ENCODE measurements at regions not wholly inside any gene's neighbourhood (a gene's known extent, or its start where the extent isn't known, plus 50 kb on each side); places are given as distances from the start of the nearest gene placed in this dataset.
A peak's percentile ranks its signal among the peaks of the same experiment; 100 is the strongest.

GRCh38 chr9:89807682-89808075 lies 202.9 kb downstream of the GADD45G start:
- DNase-seq (ENCODE audit: missing footprints): no peak
- intact Hi-C loops (cut with DNase I): loop anchor here (10.0 kb wide), 1 partner anchor 107 kb away; no protein-coding TSS in a partner anchor
- ATAC-seq: no peak

DNA sequence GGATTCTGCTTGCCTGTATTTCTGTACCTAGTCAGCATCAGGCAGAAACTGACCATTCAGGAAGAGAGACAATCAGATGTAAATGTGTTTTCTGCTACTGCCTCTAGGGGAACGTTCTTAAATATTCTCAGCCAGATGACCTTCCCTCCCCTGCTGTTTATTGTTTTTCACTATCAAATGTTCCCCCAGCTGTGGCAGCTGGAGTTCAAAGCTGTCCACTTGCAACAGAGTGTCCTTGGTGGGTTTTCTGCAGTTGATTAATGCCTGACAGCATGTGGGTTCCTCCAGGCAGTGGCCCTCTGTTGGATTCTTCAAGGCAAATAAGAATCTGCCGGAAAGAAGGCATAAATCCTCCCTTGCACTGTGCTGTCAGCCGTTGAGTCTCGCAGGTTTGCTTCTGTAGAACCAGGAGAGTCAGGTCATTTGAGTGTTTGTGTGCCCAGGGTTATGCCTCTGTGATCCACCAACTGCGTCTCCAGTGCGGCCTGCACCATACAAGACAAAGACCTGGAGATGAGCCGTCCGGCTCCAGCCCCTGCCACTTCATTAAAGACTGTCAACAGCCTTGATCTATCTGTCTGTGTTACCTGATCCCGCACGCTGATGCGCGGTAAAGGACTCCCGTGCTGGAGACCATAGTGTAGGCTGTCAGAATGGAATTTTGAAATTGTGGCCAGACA lies 203.4 kb downstream of the GADD45G start:
- intact Hi-C loops (cut with DNase I): loop anchor here (10.0 kb wide), 1 partner anchor 107 kb away; no protein-coding TSS in a partner anchor

DNA sequence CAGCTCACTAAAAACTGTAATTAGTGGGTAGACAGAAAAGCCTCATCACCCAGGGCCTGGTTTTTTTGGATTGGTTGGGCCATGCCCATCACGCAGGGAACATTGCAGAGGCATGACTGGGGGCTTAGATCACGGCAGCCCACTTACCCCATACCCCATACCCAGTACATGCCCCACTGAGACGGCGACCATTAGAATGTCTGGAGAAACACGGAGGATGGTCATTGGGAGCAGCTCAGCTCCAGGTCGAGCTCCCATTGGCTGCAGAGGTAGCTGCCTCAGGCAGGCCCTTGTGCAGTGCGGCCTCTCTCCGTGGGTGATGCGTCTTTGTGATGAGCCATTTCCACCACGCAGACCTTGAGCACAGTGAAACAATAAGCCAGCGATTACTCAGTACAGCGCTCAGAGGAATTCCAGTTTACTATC lies 204.0 kb downstream of the GADD45G start:
- intact Hi-C loops (cut with DNase I): loop anchor here (10.0 kb wide), 1 partner anchor 106 kb away; no protein-coding TSS in a partner anchor
- DNase-seq (ENCODE audit: missing footprints) (no peak), ATAC-seq (no peak)

More for the DNA sequence above, 203.4 kb downstream of the GADD45G start:
- DNase-seq (ENCODE audit: missing footprints) (no peak), ATAC-seq (no peak)

GRCh38 chr9:89810431-89810830 lies 205.6 kb downstream of the GADD45G start:
- no peak for DNase-seq (ENCODE audit: missing footprints)
- ATAC-seq: no peak
- intact Hi-C loops (cut with DNase I): loop anchor here (2.0 kb wide), 1 partner anchor 60 kb away; no protein-coding TSS in a partner anchor

GRCh38 chr9:89811356-89811755 lies 206.5 kb downstream of the GADD45G start:
- ATAC-seq: no peak
- intact Hi-C loops (cut with DNase I): loop anchor here (2.0 kb wide), 1 partner anchor 59 kb away; no protein-coding TSS in a partner anchor
- no peak for DNase-seq (ENCODE audit: missing footprints)

GRCh38 chr9:89811886-89812450 lies 207.2 kb downstream of the GADD45G start:
- ATAC-seq (no peak), DNase-seq (ENCODE audit: missing footprints) (no peak)
- intact Hi-C loops (cut with DNase I): loop anchor here (2.0 kb wide), 1 partner anchor 59 kb away; no protein-coding TSS in a partner anchor

DNA sequence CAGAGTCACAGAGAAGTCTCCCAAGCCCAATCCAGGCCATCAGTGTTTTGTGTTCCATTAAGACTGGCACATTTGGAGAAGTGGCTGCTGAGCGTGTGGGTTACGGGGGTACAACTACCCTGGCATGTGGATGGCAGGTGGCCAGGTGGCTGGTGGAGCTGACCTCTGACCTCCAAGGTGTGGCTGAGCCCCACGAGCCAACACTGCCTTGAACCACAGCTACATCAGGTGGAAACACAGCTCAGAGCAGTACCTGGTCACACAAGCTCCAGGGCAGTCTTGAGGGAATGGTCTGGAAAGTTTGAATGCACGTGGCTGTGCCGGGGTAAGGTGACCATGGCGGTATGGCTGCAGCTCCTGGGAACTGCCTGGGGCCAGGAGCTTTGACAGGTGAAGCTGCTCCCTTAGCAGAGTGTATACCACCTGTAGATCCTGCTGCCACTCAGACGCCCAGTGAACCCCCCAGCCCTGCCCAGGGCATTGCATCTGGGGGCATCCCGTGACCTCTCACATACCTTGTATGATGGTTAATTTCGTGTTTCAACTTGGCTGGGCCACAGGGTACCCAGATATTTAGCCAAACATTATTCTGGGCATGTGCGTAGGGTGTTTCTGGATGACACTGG lies 207.9 kb downstream of the GADD45G start:
- intact Hi-C loops (cut with DNase I): no loop called here
- DNase-seq (ENCODE audit: missing footprints): no peak
- ATAC-seq: no peak

- intact Hi-C loops (cut with DNase I): no loop called here
- ATAC-seq (no peak), DNase-seq (ENCODE audit: missing footprints) (no peak)
These were observed 208.7 kb downstream of the GADD45G start for GRCh38 chr9:89813482-89813881.

DNA sequence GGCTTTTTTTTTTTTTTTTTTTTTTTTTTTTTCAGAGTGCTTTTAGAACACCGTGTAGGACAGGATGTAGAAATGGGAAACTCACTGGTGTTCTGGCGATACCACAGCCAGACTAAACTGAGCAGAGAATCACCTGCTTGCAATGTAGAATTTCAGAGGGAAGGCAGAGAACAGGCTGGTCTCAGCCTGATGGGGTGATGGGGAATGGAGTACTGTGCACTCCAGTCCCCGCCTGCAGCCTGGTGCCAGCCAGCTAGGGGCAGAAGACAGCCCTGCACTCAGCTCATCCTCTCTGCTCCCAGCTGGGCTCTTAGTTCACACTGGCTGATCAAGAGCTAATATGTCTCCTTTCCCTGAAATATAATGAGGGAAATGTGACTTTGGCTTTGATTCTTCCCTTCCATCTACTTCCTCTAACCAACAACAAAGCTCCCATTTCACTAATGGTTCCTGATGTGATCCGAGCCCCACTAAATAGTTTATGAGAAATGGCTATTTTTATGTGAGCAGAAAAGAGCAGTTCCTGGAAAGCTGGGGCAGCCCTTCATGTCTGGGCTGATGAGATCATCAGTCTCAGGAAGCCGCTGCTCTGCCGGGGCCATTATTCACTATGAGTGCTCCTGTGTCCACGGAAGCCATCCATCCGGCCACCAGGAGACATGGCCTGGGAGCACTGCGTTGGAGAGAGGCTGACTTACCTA lies 209.7 kb downstream of the GADD45G start:
- intact Hi-C loops (cut with DNase I): no loop called here
- DNase-seq (ENCODE audit: missing footprints): no peak
- no peak for ATAC-seq

DNA sequence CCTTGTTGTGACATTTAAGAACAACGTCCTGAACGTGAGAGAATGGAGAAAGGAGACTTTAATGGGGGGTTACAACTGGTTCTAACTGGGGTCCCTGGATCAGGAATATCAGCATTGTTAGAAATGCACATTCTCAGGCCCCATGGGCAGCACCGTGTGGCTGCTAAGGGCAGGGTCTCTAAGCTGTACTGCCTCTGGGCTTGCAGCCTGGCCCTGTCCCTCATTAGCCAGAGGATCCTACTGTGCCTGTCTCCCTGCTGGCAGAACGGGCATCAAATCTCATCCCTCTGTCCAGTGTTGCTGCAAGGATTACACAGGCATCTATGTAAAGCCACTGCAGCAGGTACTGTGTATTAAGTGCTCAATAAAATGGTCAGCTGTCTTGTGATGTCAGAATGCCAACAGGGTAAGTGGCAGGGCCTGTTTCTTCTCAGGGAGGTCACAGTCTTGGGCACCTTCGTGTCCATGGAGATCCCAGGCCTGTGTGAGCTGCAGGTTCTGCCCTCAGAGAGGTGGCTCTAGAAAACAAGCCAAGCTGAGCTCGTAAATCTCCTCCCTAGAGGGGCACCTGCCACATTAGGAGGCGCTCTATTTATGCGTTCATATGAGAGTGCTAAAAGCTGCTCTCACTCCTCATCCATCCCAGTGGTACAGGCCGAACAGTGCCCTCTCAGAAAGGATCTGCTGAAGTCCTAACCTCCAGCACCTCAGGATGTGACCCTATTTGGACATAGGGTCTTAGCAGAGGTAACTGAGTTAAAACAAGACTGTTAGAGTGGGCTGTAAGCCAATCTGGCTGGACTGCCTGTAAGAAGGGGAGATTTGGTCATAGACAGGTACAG lies 210.5 kb downstream of the GADD45G start:
- intact Hi-C loops (cut with DNase I): no loop called here
- no peak for DNase-seq (ENCODE audit: missing footprints)
- ATAC-seq: no peak

DNA sequence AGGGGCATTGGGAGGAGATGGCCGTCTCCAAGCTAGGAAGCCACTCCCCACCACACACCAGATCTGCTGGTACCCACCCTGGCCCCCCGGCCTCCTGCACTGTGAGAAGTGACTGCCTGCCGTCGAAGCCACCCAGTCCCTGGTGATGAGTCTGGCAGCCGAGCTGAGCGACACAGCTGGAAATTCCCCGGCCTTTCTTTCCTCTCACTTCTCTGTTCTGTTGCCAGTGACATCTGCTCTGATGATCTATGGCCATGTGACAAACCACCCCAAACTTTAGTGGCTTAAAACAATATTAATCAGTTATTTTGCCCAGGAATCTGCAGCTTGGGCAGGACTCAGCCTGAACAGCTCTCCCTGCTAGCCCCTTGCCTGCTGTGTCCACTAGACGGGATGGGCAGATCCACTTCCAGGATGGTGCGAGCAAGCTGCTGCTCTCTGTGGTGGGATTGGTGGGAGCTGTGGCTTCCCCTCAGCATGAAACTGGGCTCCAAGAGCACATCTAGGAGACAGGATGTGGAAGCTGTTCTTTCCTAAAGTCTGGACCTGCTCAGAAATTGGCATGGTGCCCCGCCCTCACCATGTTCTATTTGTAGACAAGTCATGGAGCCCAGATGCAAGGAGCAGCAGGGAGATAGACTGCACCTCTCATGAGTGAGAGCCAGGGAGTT lies 211.2 kb downstream of the GADD45G start:
- DNase-seq (ENCODE audit: missing footprints) (peak; percentile 78), ATAC-seq (peak; percentile 51)
- intact Hi-C loops (cut with DNase I): no loop called here

DNA sequence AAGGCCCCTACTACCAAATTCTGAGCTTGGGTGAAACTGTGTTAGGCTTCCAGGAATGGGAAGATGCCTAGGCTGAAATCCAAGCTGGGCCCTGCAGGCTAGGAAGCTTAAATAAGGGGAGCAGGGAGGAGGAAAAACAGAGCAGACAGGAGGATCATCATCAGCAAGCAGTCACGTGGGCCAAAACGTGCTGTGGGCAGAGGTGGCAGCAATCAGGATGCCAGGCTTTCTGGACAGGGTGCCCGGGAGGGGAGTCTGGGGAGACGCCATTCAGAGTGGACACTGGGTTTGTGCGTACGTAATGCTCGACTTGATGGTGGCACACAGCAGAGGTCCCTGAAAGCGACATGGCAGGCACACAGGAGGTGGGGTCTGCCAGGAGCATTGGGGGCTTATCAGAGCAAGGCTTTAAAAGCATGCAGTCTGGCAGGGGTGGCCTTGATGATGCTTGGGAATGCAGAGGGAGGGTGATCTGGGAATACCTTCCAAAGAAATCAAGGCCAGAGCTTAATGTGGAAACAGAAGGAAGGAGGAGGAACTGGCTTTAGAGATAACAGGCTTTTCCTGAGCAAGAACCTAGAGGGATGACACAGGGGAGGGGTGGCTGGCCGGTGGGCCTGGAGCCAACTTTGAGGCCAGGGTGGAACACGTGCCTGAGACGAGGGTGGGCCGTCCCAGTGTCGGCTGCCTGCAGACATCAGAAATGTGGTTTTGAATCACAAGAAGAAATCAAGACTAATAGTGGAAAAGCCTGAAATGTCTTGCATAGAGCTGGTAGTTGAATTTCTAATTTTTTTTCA lies 212.5 kb downstream of the GADD45G start:
- ATAC-seq: no peak
- intact Hi-C loops (cut with DNase I): no loop called here
- DNase-seq (ENCODE audit: missing footprints): no peak

GRCh38 chr9:89820337-89820736 lies 215.5 kb downstream of the GADD45G start:
- no peak for DNase-seq (ENCODE audit: missing footprints)
- intact Hi-C loops (cut with DNase I): no loop called here
- no peak for ATAC-seq

- DNase-seq (ENCODE audit: missing footprints) (no peak), ATAC-seq (no peak)
- intact Hi-C loops (cut with DNase I): no loop called here
These were observed 216.3 kb downstream of the GADD45G start for GRCh38 chr9:89821081-89821480.

DNA sequence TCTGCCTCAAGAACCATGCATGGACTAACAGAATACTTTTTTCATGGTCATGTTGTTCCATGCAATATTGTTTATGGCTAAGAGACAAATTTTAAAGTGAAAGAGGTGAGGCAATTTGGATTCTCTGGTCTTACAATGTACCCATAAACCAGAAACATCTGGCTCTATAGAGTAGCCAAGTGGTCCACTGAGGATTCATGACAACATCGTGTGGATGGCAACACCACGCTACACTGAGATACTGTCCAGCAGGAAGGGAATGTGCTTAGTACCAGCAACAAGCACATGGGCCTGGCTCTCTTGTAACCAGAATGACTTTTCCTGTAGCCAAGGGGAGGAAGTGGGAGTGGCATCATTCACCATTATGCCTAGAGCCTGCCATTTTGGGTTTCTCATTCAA lies 218.2 kb downstream of the GADD45G start:
- ATAC-seq (no peak), DNase-seq (ENCODE audit: missing footprints) (no peak)
- intact Hi-C loops (cut with DNase I): no loop called here

- ATAC-seq (no peak), DNase-seq (ENCODE audit: missing footprints) (no peak)
- intact Hi-C loops (cut with DNase I): no loop called here
These were observed 220.9 kb downstream of the GADD45G start for GRCh38 chr9:89825669-89826068.

GRCh38 chr9:89826186-89826585 lies 221.4 kb downstream of the GADD45G start:
- ATAC-seq (no peak), DNase-seq (ENCODE audit: missing footprints) (no peak)
- intact Hi-C loops (cut with DNase I): no loop called here
